HepG2 (cell line): ENCODE measurements at regions not wholly inside any gene's neighbourhood (a gene's known extent, or its start where the extent isn't known, plus 50 kb on each side); places are given as distances from the start of the nearest gene placed in this dataset.

ENCODE experiments used
- ATAC-seq: fragments of 200-7000 bp; cut with Tn5 transposase; 3 replicates; pipeline ENCODE4 v1.9.1; 2020; ENCODE audit warnings: mild to moderate bottlenecking, moderate library complexity
- BruUV-seq: library from RNA; stranded (reverse); fragments of 400-500 nt; replicated peaks from 2 replicates; lab custom pipeline; 2021; lab: Mats Ljungman, UMichigan
- CTCF ChIA-PET: fragments of 300-600 bp; formaldehyde crosslinking; extraction: SDS; loops from one replicate; lab custom pipeline; 2021; ENCODE audit warnings: low total read pairs, inconsistent platforms, low intra/inter-chr PET ratio; lab: Yijun Ruan, JAX
- POLR2A ChIA-PET: fragments of 350-600 bp; sonication (Branson Sonifier 250); formaldehyde crosslinking; loops from one replicate; lab custom pipeline; 2020; ENCODE audit warnings: antibody characterized with exemption, inconsistent platforms; lab: Yijun Ruan, JAX
- DNase-seq: peaks from one replicate; pipeline ENCODE4 v3.0.0-alpha.2; 2015; ENCODE audit warnings: low spot score
- FAIRE-seq: peaks from 3 replicates; lab custom pipeline; 2011; peaks lifted over from hg19 to GRCh38; lab: Jason Lieb, UNC
- H2AFZ ChIP-seq: one replicate; pipeline ENCODE4 v1.6.1; 2011; ENCODE audit warnings: low read length, inconsistent platforms
- H3K27ac ChIP-seq: fragments of 300-600 bp; 3 replicates; pipeline ENCODE4 v1.8.0; 2011; ENCODE audit warnings: mixed run types, mild to moderate bottlenecking, mixed read lengths, low read length, inconsistent platforms; ENCODE audit not compliant: insufficient read depth; ENCODE audit errors: extremely low read length
- H3K27me3 ChIP-seq, 2 experiments: fragments of 200-600 bp in 1 of 2; 2 replicates in 1 of 2; 3 replicates in 1 of 2; pipeline versions ENCODE4 v1.6.0 to v1.8.0; 2011; ENCODE audit warnings: low read length in 2 of 2, mild to moderate bottlenecking in 2 of 2, moderate library complexity in 2 of 2, inconsistent platforms in 1 of 2; ENCODE audit not compliant: insufficient read depth in 2 of 2, control insufficient read depth in 1 of 2
- H3K36me3 ChIP-seq, 2 experiments: fragments of 200-600 bp in 1 of 2; replicated peaks in 1 of 2; 2 replicates in 1 of 2; 3 replicates in 1 of 2; pipeline versions ENCODE4 v1.5.1 to v1.8.0; 2011; ENCODE audit warnings: low read length in 2 of 2, inconsistent platforms in 1 of 2; ENCODE audit not compliant: insufficient read depth in 2 of 2, control insufficient read depth in 1 of 2
- H3K4me1 ChIP-seq: 2 replicates; pipeline ENCODE4 v1.5.1; 2012; ENCODE audit warnings: low read length, inconsistent platforms; ENCODE audit not compliant: insufficient read depth
- H3K4me2 ChIP-seq: 2 replicates; pipeline ENCODE4 v1.6.0; 2011; ENCODE audit warnings: low read depth, low read length, inconsistent platforms
- H3K4me3 ChIP-seq, 3 experiments: fragments of 200-600 bp in 1 of 3; sonication (generic), shearing (Covaris generic) in 1 of 3; replicated peaks in 1 of 3; 2 replicates each; pipeline ENCODE4 v1.5.1; 2011 to 2016; ENCODE audit warnings: low read length in 3 of 3, inconsistent platforms in 2 of 3, low read depth in 2 of 3, mild to moderate bottlenecking in 2 of 3, control low read depth in 1 of 3, mixed read lengths in 1 of 3; ENCODE audit not compliant: insufficient read depth in 1 of 3
- H3K79me2 ChIP-seq: one replicate; pipeline ENCODE4 v1.6.1; 2011; ENCODE audit warnings: low read length, inconsistent platforms; ENCODE audit not compliant: insufficient read depth
- H3K9ac ChIP-seq: 2 replicates; pipeline ENCODE4 v1.6.0; 2011; ENCODE audit warnings: mild to moderate bottlenecking, low read depth, low read length, inconsistent platforms; ENCODE audit not compliant: insufficient read depth
- H3K9me3 ChIP-seq: 2 replicates; pipeline ENCODE4 v1.5.1; 2012; ENCODE audit warnings: mild to moderate bottlenecking, low read length
- H4K20me1 ChIP-seq: 2 replicates; pipeline ENCODE4 v1.6.0; 2011; ENCODE audit warnings: inconsistent platforms, mild to moderate bottlenecking, low read length, moderate library complexity; ENCODE audit not compliant: insufficient read depth
- EHMT2 ChIP-seq: fragments of 200-600 bp; sonication (generic); IDR thresholded peaks from 2 replicates; pipeline ENCODE4 v1.7.0; 2017; ENCODE audit warnings: antibody characterized with exemption, low read depth, low read length, borderline replicate concordance
- JDP2 ChIP-seq: sonication (generic); formaldehyde crosslinking; IDR thresholded peaks from 2 replicates; pipeline ENCODE4 v1.8.1; 2022; ENCODE audit warnings: missing genetic modification reagents, borderline replicate concordance
- NR2C2 ChIP-seq: sonication (generic); formaldehyde crosslinking; IDR thresholded peaks from 2 replicates; pipeline ENCODE4 v1.4.0; 2020; ENCODE audit warnings: missing genetic modification reagents, mild to moderate bottlenecking, moderate library complexity, borderline replicate concordance
- POGZ ChIP-seq: sonication (generic); formaldehyde crosslinking; IDR thresholded peaks from 2 replicates; pipeline ENCODE4 v1.4.0; 2020; ENCODE audit warnings: mild to moderate bottlenecking, missing genetic modification reagents
- SRSF4 ChIP-seq: fragments of 200-400 bp; formaldehyde crosslinking; IDR thresholded peaks from one replicate; pipeline ENCODE4 v1.6.1; 2018; ENCODE audit warnings: mild to moderate bottlenecking, low read depth, low read length, moderate library complexity; ENCODE audit not compliant: poor library complexity, severe bottlenecking
- SUZ12 ChIP-seq: fragments of 150-350 bp; IDR thresholded peaks from 2 replicates; pipeline ENCODE4 v1.6.1; 2014; ENCODE audit warnings: low read depth, low read length
- ZNF747 ChIP-seq: sonication (generic); formaldehyde crosslinking; IDR thresholded peaks from 2 replicates; pipeline ENCODE4 v1.8.1; 2023; ENCODE audit warnings: missing genetic modification reagents, mild to moderate bottlenecking, borderline replicate concordance
- in situ Hi-C: cut with HindIII; loops from 2 replicates; pipeline ENCODE4 v1.10.0; 2017; ENCODE audit warnings: low pct_unique_long_range_greater_than_20kb; ENCODE audit not compliant: extremely low pct_ligation_motif_present
- intact Hi-C: fragments of 100-400 bp; cut with micrococcal nuclease; formaldehyde crosslinking; loops from one replicate; pipeline ENCODE4 v1.10.0; 2022; ENCODE audit not compliant: unreplicated experiment
- TF ChIP-seq, protein P1 (sequence below), 2 experiments: sonication (generic) in 1 of 2; formaldehyde crosslinking in 1 of 2; IDR thresholded peaks; 2 replicates each; pipeline versions ENCODE4 v1.4.0 to v1.6.1; 2016 to 2020; ENCODE audit warnings: borderline replicate concordance in 1 of 2, low read depth in 1 of 2, mild to moderate bottlenecking in 1 of 2, missing genetic modification reagents in 1 of 2
- TF ChIP-seq, protein P2 (sequence below): sonication (generic); formaldehyde crosslinking; IDR thresholded peaks from 2 replicates; pipeline ENCODE4 v1.8.0; 2022; ENCODE audit warnings: missing genetic modification reagents, mild to moderate bottlenecking, inconsistent platforms, borderline replicate concordance

DNA sequence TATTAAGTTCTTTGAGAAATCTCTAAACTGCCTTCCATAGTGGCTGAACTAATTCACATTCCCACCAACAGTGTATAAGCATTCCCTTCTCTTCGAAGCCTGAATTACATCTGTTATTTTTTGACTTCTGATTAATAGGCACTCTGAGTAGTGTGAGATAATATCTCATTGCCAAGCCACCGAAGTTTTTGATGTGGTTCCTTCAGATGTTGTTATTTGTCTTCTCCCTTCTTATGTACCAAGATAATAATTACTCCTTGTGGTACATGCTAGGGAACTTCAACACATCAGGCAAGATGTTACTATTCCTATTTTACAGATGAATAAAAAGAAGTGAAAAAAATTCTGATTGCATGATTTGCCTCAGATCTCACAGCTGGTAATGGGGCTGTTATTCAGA, 70.9 kb downstream of the KCTD12 start (continued):
- TF ChIP-seq POGZ (no peak), SUZ12 (no peak), ZNF747 (CRISPR knock-in tag) (no peak), NR2C2 (CRISPR knock-in tag) (no peak), EHMT2 (no peak), JDP2 (CRISPR knock-in tag) (no peak)
- TF ChIP-seq, protein P1, sequence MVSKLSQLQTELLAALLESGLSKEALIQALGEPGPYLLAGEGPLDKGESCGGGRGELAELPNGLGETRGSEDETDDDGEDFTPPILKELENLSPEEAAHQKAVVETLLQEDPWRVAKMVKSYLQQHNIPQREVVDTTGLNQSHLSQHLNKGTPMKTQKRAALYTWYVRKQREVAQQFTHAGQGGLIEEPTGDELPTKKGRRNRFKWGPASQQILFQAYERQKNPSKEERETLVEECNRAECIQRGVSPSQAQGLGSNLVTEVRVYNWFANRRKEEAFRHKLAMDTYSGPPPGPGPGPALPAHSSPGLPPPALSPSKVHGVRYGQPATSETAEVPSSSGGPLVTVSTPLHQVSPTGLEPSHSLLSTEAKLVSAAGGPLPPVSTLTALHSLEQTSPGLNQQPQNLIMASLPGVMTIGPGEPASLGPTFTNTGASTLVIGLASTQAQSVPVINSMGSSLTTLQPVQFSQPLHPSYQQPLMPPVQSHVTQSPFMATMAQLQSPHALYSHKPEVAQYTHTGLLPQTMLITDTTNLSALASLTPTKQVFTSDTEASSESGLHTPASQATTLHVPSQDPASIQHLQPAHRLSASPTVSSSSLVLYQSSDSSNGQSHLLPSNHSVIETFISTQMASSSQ (IDR thresholded peaks at IDR 0.05; ENCODE audit: low read depth): no peak
- TF ChIP-seq, protein P1 (CRISPR knock-in tag; IDR thresholded peaks at IDR 0.05; ENCODE audit: borderline replicate concordance): no peak
- TF ChIP-seq, protein P2, sequence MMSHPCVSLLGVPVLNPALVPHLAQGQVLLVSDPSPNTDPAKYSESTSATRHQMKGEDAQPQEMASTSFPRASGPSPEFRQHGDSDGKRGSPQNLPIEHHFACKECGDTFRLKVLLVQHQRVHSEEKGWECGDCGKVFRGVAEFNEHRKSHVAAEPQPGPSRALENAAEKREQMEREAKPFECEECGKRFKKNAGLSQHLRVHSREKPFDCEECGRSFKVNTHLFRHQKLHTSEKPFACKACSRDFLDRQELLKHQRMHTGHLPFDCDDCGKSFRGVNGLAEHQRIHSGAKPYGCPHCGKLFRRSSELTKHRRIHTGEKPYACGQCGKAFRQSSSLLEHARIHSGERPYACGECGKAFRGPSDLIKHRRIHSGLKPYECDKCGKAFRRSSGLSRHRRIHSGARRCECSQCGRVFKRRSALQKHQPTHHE (CRISPR knock-in tag): no peak

DNA sequence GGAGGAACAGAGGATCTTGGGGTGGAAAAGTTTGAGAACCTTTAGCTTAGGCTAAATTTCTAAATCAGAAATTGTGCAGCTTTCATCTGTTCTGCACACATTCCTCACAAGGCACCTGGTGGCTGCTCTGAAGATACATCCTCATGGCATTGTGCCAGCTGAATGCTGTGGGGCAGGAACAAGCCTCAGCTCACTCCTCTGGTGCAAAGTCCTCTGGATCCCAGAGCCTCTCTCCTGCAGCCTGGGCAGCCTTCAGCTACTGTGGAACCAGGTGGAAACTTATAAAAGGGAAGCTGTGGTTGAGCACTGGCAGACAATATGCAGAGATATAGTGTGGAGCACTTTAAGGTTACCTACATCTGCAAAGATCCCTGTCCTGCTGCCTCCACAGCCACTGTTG, 72.3 kb downstream of the KCTD12 start:
- no peak for TF ChIP-seq SRSF4
- TF ChIP-seq, all 625 proteins: peak for 0
- Histone ChIP-seq H3K27me3 (no peaks in the 10 kb centered on the region), H3K4me3 (no peak overlapping the region), H3K4me1 (no peaks in the 10 kb centered on the region), H2AFZ (no peak overlapping the region), H3K79me2 (no peaks in the 10 kb centered on the region), H3K9me3 (no peaks in the 10 kb centered on the region), H3K36me3 (no peaks in the 10 kb centered on the region), H3K27ac (no peak overlapping the region), H3K4me2 (no peak overlapping the region), H3K9ac (no peak overlapping the region), H4K20me1 (no peaks in the 10 kb centered on the region)
- intact Hi-C loops (no loop called here), in situ Hi-C loops (no loop called here)
- POLR2A ChIA-PET: no interaction called here
- FAIRE-seq (no peak), DNase-seq (peak; percentile 15), ATAC-seq (peak; percentile 77)
- BruUV-seq: no TSS peak
- CTCF ChIA-PET: no interaction called here
